ENCODE measurements at regions not wholly inside any gene's neighbourhood (a gene's known extent, or its start where the extent isn't known, plus 50 kb on each side); places are given as distances from the start of the nearest gene placed in this dataset.
A peak's percentile ranks its signal among the peaks of the same experiment; 100 is the strongest.

GRCh38 chr6:120675886-120676285 lies 658.4 kb downstream of the TBC1D32 start:
- no peak for TF ChIP-seq EZH2 (IDR thresholded peaks at IDR 0.05; ENCODE audit: low read length)
- TF ChIP-seq CTCF (optimal IDR thresholded peaks at IDR 0.05 in 1 of 3, IDR thresholded peaks at IDR 0.05 in 1 of 3, conservative IDR thresholded peaks at IDR 0.05 in 1 of 3; ENCODE audit: extremely low read depth in 1 of 3, insufficient read depth in 2 of 3, low read length in 3 of 3) = no peak
- no peaks in the 10 kb centered on the region for H3K9me1 ChIP-seq (ENCODE audit: control insufficient read depth, extremely low read depth, insufficient read depth, low read length)
- H3K4me2 ChIP-seq (ENCODE audit: control insufficient read depth, extremely low read depth, insufficient read depth, low read depth, low read length) = no peak overlapping the region
- dilution Hi-C loops (cut with MboI; ENCODE audit: extremely low pct_ligation_motif_present, low sequenced_read_pairs) = no loop called here
- no peak overlapping the region for H3K4me3 ChIP-seq (ENCODE audit: control insufficient read depth in 2 of 3, extremely low read depth in 1 of 3, insufficient read depth in 2 of 3, low read depth in 1 of 3, low read length in 3 of 3)
- DNase-seq (ENCODE audit: low read depth, low spot score) (no peak), FAIRE-seq (peak; percentile 41)
- no peaks in the 10 kb centered on the region for H3K27me3 ChIP-seq (ENCODE audit: control insufficient read depth, extremely low read depth, insufficient read depth, low read length)
- no peaks in the 10 kb centered on the region for H3K36me3 ChIP-seq (ENCODE audit: control insufficient read depth in 2 of 2, extremely low read depth in 1 of 2, insufficient read depth in 2 of 2, low read length in 2 of 2)
- H2AFZ ChIP-seq (ENCODE audit: control insufficient read depth, low read length) = peak overlapping the region; percentile 18
- H3K4me1 ChIP-seq (ENCODE audit: control insufficient read depth, extremely low read depth, insufficient read depth, low read length) = no peaks in the 10 kb centered on the region
- no peaks in the 10 kb centered on the region for H4K20me1 ChIP-seq (ENCODE audit: control insufficient read depth, extremely low read depth, insufficient read depth, low read length)
- H3K27ac ChIP-seq (ENCODE audit: control insufficient read depth, insufficient read depth, low read length) = no peak overlapping the region
- no peaks in the 10 kb centered on the region for H3K9me3 ChIP-seq (ENCODE audit: control insufficient read depth, low read depth, low read length)
- no peaks in the 10 kb centered on the region for H3K79me2 ChIP-seq (ENCODE audit: control insufficient read depth, insufficient read depth, low read length)
- no peak overlapping the region for H3K9ac ChIP-seq (ENCODE audit: control insufficient read depth, extremely low read depth, insufficient read depth, low read length)

- peak overlapping the region; percentile 6 for H2AFZ ChIP-seq (ENCODE audit: control insufficient read depth, low read length)
- FAIRE-seq = no peak
- H3K27me3 ChIP-seq (ENCODE audit: control insufficient read depth, extremely low read depth, insufficient read depth, low read length) = no peaks in the 10 kb centered on the region
- no peaks in the 10 kb centered on the region for H3K9me1 ChIP-seq (ENCODE audit: control insufficient read depth, extremely low read depth, insufficient read depth, low read length)
- no peak for TF ChIP-seq CTCF (optimal IDR thresholded peaks at IDR 0.05 in 1 of 3, IDR thresholded peaks at IDR 0.05 in 1 of 3, conservative IDR thresholded peaks at IDR 0.05 in 1 of 3; ENCODE audit: extremely low read depth in 1 of 3, insufficient read depth in 2 of 3, low read length in 3 of 3)
- no peak for TF ChIP-seq EZH2 (IDR thresholded peaks at IDR 0.05; ENCODE audit: low read length)
- no peaks in the 10 kb centered on the region for H4K20me1 ChIP-seq (ENCODE audit: control insufficient read depth, extremely low read depth, insufficient read depth, low read length)
- H3K27ac ChIP-seq (ENCODE audit: control insufficient read depth, insufficient read depth, low read length) = no peak overlapping the region
- DNase-seq (ENCODE audit: low read depth, low spot score) = no peak
- no peak overlapping the region for H3K4me3 ChIP-seq (ENCODE audit: control insufficient read depth in 2 of 3, extremely low read depth in 1 of 3, insufficient read depth in 2 of 3, low read depth in 1 of 3, low read length in 3 of 3)
- no peaks in the 10 kb centered on the region for H3K79me2 ChIP-seq (ENCODE audit: control insufficient read depth, insufficient read depth, low read length)
- no peaks in the 10 kb centered on the region for H3K36me3 ChIP-seq (ENCODE audit: control insufficient read depth in 2 of 2, extremely low read depth in 1 of 2, insufficient read depth in 2 of 2, low read length in 2 of 2)
- H3K9ac ChIP-seq (ENCODE audit: control insufficient read depth, extremely low read depth, insufficient read depth, low read length) = no peak overlapping the region
- H3K4me2 ChIP-seq (ENCODE audit: control insufficient read depth, extremely low read depth, insufficient read depth, low read depth, low read length) = no peak overlapping the region
- H3K4me1 ChIP-seq (ENCODE audit: control insufficient read depth, extremely low read depth, insufficient read depth, low read length) = no peaks in the 10 kb centered on the region
- dilution Hi-C loops (cut with MboI; ENCODE audit: extremely low pct_ligation_motif_present, low sequenced_read_pairs) = no loop called here
- H3K9me3 ChIP-seq (ENCODE audit: control insufficient read depth, low read depth, low read length) = no peaks in the 10 kb centered on the region
Observed at GRCh38 chr6:120671519-120671918, 662.8 kb downstream of the TBC1D32 start.

All from keratinocyte (primary cell).